ENCODE measurements at regions not wholly inside any gene's neighbourhood (a gene's known extent, or its start where the extent isn't known, plus 50 kb on each side); places are given as distances from the start of the nearest gene placed in this dataset.
"Not testable (repeated sequence)": the region's sequence is repeated elsewhere in the genome, so short reads cannot be mapped to it uniquely, and the experiment has no call there.

GRCh38 chr3:153269730-153270129 is 107.7 kb downstream of the RAP2B start:
- FAIRE-seq = no peak

DNA sequence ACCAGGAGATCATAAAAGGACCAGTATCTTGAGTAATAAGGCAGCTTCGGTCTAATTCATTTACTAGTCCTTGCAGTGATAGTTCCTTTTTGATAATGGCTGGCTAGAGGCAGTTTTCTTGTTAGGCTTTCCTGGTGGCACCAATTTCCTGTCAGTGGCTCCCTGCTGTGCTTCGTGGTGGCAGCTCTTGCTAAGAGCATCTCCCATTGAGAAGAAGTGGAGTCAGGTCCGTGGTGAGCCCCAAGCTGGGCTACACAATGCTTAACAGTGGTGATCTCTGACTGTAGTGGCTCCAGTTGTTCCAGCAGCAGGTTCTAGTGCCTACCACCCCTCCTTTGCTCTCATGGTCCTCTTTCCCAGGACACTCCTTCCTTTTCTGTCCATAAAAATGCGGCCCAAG is 111.2 kb downstream of the RAP2B start:
- FAIRE-seq = no peak

DNA sequence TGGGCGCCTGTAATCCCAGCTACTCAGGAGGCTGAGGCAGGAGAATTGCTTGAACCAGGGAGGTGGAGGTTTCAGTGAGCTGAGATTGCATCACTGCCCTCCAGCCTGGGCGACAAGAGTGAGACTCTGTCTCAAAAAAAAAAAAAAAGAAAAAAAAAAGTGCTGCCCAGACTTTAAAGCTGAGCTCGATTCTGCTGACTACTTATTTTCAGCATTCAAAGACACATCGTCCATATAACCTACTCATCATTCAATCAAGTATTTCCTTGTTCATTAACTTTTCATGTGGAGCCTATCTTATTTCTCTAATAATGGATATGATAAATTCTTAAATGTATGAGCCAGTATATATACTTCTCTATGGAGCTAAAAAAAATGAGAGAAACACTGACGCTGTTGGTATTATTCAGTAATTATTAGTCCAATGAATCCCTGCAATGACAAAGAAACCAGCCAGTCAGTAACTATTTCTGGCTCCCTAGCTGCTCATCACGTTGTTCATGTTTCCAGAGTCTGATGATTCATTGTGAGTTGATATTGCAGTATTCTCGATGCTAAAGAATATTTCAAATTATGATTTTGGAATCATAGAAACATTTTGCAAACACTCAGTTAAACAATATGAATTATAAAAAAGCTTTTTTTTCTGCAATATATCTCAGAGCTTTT is 111.9 kb downstream of the RAP2B start:
- FAIRE-seq = no peak

GRCh38 chr3:153274561-153274960 is 112.5 kb downstream of the RAP2B start:
- FAIRE-seq = no peak

- no peak for FAIRE-seq
Observed at GRCh38 chr3:153275514-153275913, 113.5 kb downstream of the RAP2B start.

DNA sequence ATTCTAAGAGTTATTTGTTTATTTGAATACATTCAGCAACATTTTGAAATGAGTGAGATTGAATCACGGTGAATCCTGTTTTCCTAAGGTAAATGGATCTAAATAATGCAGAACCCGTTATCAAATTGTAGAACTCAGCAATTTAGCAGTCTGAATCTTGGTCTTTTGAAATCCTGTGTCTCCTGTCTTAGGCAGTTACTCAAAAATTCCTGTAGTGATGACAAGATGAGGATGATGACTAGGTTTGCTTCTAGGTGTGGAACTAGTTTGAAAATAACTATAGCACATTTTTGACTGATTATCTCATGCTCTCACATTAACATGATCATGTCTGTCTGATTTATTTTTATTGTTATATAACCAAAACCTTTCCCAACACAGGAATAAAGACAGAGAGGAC is 115.0 kb downstream of the RAP2B start:
- no peak for FAIRE-seq

DNA sequence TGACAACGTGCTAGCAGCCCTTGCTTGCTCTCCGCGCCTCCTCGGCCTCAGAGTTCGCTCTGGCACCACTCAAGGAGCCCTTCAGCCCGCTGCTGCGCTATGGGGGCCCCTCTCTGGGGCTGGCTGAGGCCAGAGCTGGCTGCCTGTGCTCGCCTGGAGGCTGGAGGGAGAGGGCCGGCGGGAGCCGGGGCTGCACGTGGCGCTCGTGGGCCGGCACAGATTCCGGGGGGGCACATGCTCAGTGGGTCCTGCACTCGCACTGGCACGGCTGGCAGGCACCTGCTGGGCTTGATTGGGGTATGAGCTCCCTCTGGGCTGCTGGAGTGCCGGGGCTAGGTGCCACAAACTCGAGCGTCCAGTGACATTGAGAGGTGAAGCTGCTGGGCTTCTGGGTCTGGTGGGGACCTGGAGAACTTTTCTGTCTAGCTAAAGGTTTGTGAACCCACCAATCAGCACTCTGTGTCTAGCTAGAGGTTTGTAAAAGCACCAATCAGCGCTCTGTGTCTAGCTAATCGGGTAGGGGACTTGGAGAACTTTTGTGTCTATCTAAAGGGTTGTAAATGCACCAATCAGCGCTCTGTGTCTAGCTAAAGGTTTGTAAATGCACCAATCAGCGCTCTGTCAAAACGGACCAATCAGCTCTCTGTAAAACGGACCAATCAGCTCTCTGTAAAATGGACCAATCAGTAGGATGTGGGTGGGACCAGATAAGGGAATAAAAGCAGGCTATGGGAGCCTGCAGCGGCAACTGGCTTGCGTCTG is 119.4 kb downstream of the RAP2B start:
- not testable (repeated sequence) for FAIRE-seq

- no peak for FAIRE-seq
Observed at GRCh38 chr3:153282355-153282754, 120.3 kb downstream of the RAP2B start.

- peak; percentile 85 for FAIRE-seq
Observed at GRCh38 chr3:153284282-153284938, 122.4 kb downstream of the RAP2B start.

GRCh38 chr3:153285194-153285641 is 123.2 kb downstream of the RAP2B start:
- no peak for FAIRE-seq

DNA sequence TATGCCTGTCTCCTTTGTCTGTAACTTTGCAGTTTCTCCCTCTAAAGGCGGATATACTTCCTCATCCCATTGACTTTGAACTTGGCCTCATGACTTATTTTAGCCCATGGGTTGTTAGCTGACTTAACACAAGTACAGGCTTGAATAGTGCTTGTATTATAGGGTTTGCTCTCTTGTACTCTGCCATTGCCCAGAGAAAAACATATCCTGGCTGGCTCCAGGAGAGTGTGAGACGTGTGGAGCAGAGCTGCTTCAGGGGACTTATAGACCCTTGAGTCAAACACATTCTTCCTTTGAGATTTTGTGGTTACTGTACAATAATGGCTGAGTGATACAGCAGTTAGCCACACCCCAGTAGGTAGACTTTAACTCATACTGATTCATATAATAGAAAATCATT is 124.0 kb downstream of the RAP2B start:
- FAIRE-seq = no peak

- no peak for FAIRE-seq
Observed at GRCh38 chr3:153287017-153287416, 125.0 kb downstream of the RAP2B start.

GRCh38 chr3:153289334-153289808 is 127.3 kb downstream of the RAP2B start:
- no peak for FAIRE-seq

- no peak for FAIRE-seq
Observed at GRCh38 chr3:153290268-153291015, 128.4 kb downstream of the RAP2B start.

- FAIRE-seq = no peak
Observed at GRCh38 chr3:153291059-153291685, 129.1 kb downstream of the RAP2B start.

DNA sequence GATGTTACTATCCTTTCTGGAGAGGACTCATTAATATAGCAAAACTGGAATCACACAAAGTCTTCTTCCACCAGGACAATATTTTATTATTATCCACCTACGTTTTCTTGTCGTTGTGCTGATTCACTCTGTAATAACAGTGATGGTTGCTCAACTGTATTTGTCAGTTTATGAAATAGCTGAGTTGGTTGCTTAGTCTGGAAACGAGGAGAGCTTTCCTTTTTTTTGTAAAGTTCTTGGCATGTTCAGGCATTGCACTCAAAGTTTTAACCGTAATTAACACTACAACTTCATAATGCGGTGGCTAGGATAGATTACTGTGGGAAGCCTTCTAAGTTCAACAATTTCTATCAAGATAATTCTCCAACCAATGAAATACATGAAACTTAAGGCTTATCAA is 131.2 kb downstream of the RAP2B start:
- FAIRE-seq = no peak

DNA sequence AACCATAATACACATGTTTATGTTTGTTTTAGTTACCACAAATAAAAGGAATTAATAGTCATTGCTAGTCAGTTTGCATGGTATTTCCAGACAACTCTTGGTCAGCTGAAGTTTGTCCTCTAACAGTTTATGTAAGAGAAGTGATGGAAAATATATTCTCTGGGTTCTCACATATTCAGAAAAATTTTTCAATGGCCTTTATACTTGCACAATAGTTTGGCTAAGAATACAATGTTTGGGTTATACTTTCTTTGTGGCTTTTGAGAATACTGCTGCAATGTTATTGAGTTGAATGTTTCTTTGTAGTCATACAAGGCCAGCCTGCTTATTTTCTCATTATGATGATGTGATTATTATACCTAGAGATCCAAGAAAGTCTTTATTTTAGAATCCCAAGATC is 133.9 kb downstream of the RAP2B start:
- no peak for FAIRE-seq

GRCh38 chr3:153305189-153305588 is 143.2 kb downstream of the RAP2B start:
- no peak for FAIRE-seq

DNA sequence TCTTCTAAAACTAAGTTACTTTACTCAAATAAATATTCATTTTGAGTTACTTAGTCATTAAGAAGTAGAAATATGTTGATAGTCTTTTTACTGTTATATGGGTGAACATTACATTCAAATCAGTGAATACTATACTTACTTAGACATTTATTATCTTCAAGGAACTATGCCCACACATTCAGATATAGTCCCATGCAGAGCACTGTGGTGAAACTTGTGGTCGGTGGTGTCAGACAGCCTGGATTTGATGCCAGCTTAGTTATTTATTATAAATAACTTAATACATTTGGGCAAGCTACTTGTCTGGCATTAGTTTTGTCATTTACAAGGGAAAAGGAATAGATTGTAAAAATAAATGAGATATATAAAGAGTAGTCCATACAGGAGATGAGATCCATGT is 149.5 kb downstream of the RAP2B start:
- FAIRE-seq = no peak

GRCh38 chr3:153313302-153313965 is 151.4 kb downstream of the RAP2B start:
- no peak for FAIRE-seq

GRCh38 chr3:153314038-153314437 is 152.0 kb downstream of the RAP2B start:
- no peak for FAIRE-seq

DNA sequence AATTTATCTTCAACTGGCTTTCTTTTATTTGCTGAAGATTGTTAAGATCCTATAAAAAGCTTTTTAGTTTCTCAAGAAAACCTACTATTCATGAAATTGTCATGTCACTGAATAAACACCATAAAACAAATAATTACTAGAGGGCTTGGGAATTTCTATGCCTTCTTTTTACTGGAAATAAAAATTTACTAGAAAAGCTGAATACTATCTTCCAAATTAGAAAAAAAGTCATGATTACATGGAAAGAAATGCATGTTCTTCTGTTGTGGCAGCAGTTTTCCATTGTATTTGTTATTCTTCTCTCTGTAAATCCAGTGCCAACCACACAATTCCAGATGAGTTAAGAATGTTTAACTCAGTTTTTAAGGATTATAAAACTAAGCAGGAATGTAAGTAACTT is 153.8 kb downstream of the RAP2B start:
- FAIRE-seq = peak; percentile 72

Data from endometrium (tissue), 2 donors.